ENCODE measurements at regions not wholly inside any gene's neighbourhood (a gene's known extent, or its start where the extent isn't known, plus 50 kb on each side); places are given as distances from the start of the nearest gene placed in this dataset.

DNA sequence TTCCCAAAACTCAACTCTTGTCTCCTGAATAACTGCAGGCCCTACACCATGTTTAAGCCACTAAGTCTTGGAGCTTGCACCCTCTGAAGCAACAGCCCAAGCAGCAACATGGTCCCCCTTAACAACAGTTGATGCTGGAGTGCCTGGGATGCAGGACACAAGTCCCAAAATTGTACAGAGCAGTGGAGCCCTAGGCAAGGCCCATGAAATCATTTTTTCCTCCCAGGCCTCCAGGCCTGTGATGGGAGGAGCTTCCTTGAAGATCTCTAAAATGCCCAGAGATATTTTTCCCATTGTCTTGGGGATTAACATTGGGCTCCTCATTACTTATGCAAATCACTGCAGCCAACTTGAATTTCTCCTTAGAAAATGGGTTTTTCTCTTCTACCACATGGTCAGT, 311.9 kb upstream of the EPHA3 start:
- no peak for DNase-seq (ENCODE audit: low read depth)
- TF ChIP-seq, protein P1, sequence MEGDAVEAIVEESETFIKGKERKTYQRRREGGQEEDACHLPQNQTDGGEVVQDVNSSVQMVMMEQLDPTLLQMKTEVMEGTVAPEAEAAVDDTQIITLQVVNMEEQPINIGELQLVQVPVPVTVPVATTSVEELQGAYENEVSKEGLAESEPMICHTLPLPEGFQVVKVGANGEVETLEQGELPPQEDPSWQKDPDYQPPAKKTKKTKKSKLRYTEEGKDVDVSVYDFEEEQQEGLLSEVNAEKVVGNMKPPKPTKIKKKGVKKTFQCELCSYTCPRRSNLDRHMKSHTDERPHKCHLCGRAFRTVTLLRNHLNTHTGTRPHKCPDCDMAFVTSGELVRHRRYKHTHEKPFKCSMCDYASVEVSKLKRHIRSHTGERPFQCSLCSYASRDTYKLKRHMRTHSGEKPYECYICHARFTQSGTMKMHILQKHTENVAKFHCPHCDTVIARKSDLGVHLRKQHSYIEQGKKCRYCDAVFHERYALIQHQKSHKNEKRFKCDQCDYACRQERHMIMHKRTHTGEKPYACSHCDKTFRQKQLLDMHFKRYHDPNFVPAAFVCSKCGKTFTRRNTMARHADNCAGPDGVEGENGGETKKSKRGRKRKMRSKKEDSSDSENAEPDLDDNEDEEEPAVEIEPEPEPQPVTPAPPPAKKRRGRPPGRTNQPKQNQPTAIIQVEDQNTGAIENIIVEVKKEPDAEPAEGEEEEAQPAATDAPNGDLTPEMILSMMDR (conservative IDR thresholded peaks at IDR 0.05; ENCODE audit: control insufficient read depth, insufficient read depth, low read depth, low read length): no peak
- H3K4me3 ChIP-seq (ENCODE audit: control insufficient read depth, low read depth, low read length): no peak overlapping the region

DNA sequence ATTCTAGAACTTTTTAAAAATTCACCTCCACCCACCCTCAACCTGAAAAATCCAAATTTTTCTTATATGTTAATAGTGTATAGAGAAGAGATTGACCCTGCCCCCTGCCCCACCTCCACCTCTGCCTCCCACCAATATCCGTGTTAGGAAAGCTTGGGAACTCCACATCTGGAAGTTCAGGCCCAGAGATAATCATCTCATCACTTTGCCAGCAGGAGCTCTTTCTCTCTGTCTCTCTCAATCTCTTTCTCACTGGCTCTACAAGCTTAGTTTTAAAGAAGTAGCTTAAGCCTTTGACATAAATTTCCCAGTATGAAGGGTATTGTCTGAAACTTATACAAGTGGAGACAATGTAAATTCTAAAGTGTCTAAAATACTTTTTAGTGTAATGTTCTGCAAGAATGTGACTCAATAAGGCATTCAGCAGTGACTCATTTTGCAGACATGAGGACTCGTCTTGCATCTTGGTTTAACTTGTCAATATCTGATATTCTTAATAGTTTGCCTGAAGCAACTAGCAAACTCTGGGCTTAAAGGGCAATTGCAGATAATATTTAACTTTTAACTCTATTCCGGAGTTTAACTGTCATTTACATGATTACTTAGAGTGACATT, 299.8 kb upstream of the EPHA3 start:
- TF ChIP-seq, protein P1 (conservative IDR thresholded peaks at IDR 0.05; ENCODE audit: control insufficient read depth, insufficient read depth, low read depth, low read length): no peak
- DNase-seq (ENCODE audit: low read depth): peak; percentile 27
- H3K4me3 ChIP-seq (ENCODE audit: control insufficient read depth, low read depth, low read length): no peak overlapping the region

DNA sequence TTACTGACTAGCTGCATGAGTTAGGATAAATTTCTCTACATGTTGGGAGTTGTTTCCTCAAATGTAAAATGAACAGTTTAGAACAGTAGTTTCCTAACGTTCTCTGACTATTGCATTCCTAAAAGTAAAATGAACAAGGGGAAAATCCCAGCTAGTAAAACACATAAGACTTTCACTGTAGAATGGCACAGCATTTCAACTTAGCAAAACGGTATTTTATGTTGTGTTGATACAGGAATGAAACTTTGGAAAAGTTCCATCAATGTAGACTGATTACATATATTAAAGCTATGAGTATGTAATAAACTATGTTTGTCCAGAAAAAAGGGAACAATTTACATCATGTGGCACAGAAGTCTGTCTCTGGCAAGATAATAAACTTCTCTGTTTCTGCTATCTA, 297.4 kb upstream of the EPHA3 start:
- TF ChIP-seq, protein P1 (conservative IDR thresholded peaks at IDR 0.05; ENCODE audit: control insufficient read depth, insufficient read depth, low read depth, low read length): no peak
- H3K4me3 ChIP-seq (ENCODE audit: control insufficient read depth, low read depth, low read length): no peak overlapping the region
- no peak for DNase-seq (ENCODE audit: low read depth)

DNA sequence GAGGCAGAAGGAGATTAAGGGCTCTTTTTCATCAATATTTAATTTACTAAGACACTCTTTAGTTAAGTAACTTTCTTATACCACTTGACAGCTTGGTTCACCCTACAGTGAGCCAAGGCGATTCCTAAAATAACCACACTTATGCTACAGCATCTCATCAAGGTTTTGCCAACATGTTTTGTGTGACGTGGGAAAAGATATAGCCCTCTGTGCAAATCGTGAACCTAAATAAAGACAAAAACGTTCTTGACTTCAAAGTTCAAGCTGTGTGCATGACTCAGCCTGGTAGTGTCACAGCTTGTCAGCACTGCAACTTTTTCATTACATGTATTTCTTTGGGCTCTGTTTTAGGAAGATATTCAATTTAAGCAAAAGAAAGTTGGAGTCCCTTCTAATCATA, 297.0 kb upstream of the EPHA3 start:
- peak; percentile 7 for DNase-seq (ENCODE audit: low read depth)
- TF ChIP-seq, protein P1 (conservative IDR thresholded peaks at IDR 0.05; ENCODE audit: control insufficient read depth, insufficient read depth, low read depth, low read length): no peak
- H3K4me3 ChIP-seq (ENCODE audit: control insufficient read depth, low read depth, low read length): no peak overlapping the region

- TF ChIP-seq, protein P1 (conservative IDR thresholded peaks at IDR 0.05; ENCODE audit: control insufficient read depth, insufficient read depth, low read depth, low read length): no peak
- DNase-seq (ENCODE audit: low read depth): no peak
- H3K4me3 ChIP-seq (ENCODE audit: control insufficient read depth, low read depth, low read length): no peak overlapping the region
These were observed 296.3 kb upstream of the EPHA3 start for GRCh38 chr3:88811096-88811495.

GRCh38 chr3:88812576-88812975, 294.8 kb upstream of the EPHA3 start:
- TF ChIP-seq, protein P1 (conservative IDR thresholded peaks at IDR 0.05; ENCODE audit: control insufficient read depth, insufficient read depth, low read depth, low read length): no peak
- no peak overlapping the region for H3K4me3 ChIP-seq (ENCODE audit: control insufficient read depth, low read depth, low read length)
- no peak for DNase-seq (ENCODE audit: low read depth)

DNA sequence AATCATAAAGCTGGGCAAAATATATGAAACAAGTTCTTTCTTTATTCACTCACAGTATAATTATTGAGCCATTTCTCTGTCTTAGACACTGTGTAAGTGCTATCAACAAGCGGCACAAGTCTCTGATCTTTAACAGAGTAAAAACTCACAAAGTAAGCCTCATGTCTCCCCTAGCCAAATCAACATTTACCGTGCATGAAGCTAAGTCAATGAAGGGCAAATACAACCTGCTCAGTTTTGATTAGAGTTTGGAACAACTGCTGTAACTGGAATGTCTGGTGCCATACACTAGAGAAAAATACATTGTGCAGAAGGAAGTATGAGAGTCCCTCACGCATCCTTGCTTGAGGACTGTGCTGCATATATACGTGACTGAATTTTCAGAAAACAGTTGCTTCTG, 291.0 kb upstream of the EPHA3 start:
- H3K4me3 ChIP-seq (ENCODE audit: control insufficient read depth, low read depth, low read length): no peak overlapping the region
- TF ChIP-seq, protein P1 (conservative IDR thresholded peaks at IDR 0.05; ENCODE audit: control insufficient read depth, insufficient read depth, low read depth, low read length): no peak
- no peak for DNase-seq (ENCODE audit: low read depth)

All from fibroblast of mammary gland (primary cell).